ENCODE measurements at regions not wholly inside any gene's neighbourhood (a gene's known extent, or its start where the extent isn't known, plus 50 kb on each side); places are given as distances from the start of the nearest gene placed in this dataset.

GRCh38 chr13:84845907-84846619 lies 953.2 kb downstream of the SLITRK6 start:
- TF ChIP-seq, protein P1, sequence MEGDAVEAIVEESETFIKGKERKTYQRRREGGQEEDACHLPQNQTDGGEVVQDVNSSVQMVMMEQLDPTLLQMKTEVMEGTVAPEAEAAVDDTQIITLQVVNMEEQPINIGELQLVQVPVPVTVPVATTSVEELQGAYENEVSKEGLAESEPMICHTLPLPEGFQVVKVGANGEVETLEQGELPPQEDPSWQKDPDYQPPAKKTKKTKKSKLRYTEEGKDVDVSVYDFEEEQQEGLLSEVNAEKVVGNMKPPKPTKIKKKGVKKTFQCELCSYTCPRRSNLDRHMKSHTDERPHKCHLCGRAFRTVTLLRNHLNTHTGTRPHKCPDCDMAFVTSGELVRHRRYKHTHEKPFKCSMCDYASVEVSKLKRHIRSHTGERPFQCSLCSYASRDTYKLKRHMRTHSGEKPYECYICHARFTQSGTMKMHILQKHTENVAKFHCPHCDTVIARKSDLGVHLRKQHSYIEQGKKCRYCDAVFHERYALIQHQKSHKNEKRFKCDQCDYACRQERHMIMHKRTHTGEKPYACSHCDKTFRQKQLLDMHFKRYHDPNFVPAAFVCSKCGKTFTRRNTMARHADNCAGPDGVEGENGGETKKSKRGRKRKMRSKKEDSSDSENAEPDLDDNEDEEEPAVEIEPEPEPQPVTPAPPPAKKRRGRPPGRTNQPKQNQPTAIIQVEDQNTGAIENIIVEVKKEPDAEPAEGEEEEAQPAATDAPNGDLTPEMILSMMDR (IDR thresholded peaks at IDR 0.05): no peak
- no peak for TF ChIP-seq EZH2phosphoT487 (IDR thresholded peaks at IDR 0.05)
- TF ChIP-seq EZH2 (IDR thresholded peaks at IDR 0.05): no peak
